Body of pancreas (tissue), 4 donors: ENCODE measurements at regions not wholly inside any gene's neighbourhood (a gene's known extent, or its start where the extent isn't known, plus 50 kb on each side); places are given as distances from the start of the nearest gene placed in this dataset.
A peak's percentile ranks its signal among the peaks of the same experiment; 100 is the strongest.

Source experiments
- ATAC-seq: fragments of 150-250 bp; one replicate; pipeline ENCODE4 v1.9.1; 2016
- DNase-seq, 4 donors: peaks; one replicate each; pipeline ENCODE4 v3.0.0-alpha.2; 2019
- H3K27ac ChIP-seq, 4 donors: fragments of 200-600 bp; sonication (generic); 1 replicate in 3 of 4; 2 replicates in 1 of 4; pipeline versions ENCODE4 v1.5.1 to v1.6.1; 2016 to 2019; ENCODE audit warnings: mild to moderate bottlenecking in 1 of 4, mixed read lengths in 1 of 4, moderate library complexity in 1 of 4
- H3K27me3 ChIP-seq, 2 donors: fragments of 200-600 bp; sonication (generic); one replicate each; pipeline ENCODE4 v1.6.0; 2016; ENCODE audit warnings: mild to moderate bottlenecking in 1 of 2
- H3K36me3 ChIP-seq, 2 donors: fragments of 200-600 bp; sonication (generic); replicated peaks in 1 of 2; 2 replicates each; pipeline ENCODE4 v1.5.1; 2016; ENCODE audit warnings: low read depth in 2 of 2; ENCODE audit not compliant: insufficient read depth in 1 of 2
- H3K4me1 ChIP-seq: fragments of 200-600 bp; sonication (generic); one replicate; pipeline ENCODE4 v1.6.0; 2016
- H3K4me3 ChIP-seq, 2 donors: fragments of 200-600 bp; sonication (generic); 1 replicate in 1 of 2; 2 replicates in 1 of 2; pipeline ENCODE4 v1.5.1; 2016 to 2019
- H3K9me3 ChIP-seq, 3 donors: fragments of 200-600 bp; sonication (generic); 1 replicate in 2 of 3; 2 replicates in 1 of 3; pipeline ENCODE4 v1.5.1; 2016
- CTCF ChIP-seq, 7 experiments: fragments of 450-650 bp in 4 of 7; fragments of 200-600 bp in 3 of 7; sonication (generic) in 3 of 7; IDR thresholded peaks; one replicate each; pipeline ENCODE4 v1.5.1; 2016 to 2019; ENCODE audit warnings: antibody characterized with exemption in 7 of 7
- POLR2A ChIP-seq, 3 donors: fragments of 450-650 bp; IDR thresholded peaks; one replicate each; pipeline ENCODE4 v1.6.1; 2016; ENCODE audit warnings: antibody characterized with exemption in 3 of 3, mild to moderate bottlenecking in 2 of 3
- WGBS, 2 donors: methylation state at CpG; one replicate each; pipeline ENCODE4 v1.1.5; 2017; 5-methylcytosine and 5-hydroxymethylcytosine counted together
- intact Hi-C: fragments of 100-400 bp; cut with DNase I; formaldehyde crosslinking; loops from one replicate; pipeline ENCODE4 v1.15.1; 2023

- intact Hi-C loops: no loop called here
- Histone ChIP-seq H3K27ac (no peak overlapping the region), H3K4me1 (peaks cover 19% of the 10 kb centered on the region), H3K9me3 (no peaks in the 10 kb centered on the region), H3K27me3 (no peaks in the 10 kb centered on the region), H3K4me3 (no peak overlapping the region), H3K36me3 (no peaks in the 10 kb centered on the region)
- TF ChIP-seq POLR2A (IDR thresholded peaks at IDR 0.05) (no peak), CTCF (IDR thresholded peaks at IDR 0.05) (no peak)
- 71 to 72% methylated on average over 3 of the region's 3 CpGs for whole genome bisulfite sequencing, 2 donors
- DNase-seq (no peak), ATAC-seq (no peak)
Measured at GRCh38 chr21:17446737-17447136, 66.1 kb upstream of the CXADR start.

GRCh38 chr21:17449701-17450100 lies 63.1 kb upstream of the CXADR start:
- H3K4me3 ChIP-seq: no peak overlapping the region
- peaks cover 19% of the 10 kb centered on the region for H3K4me1 ChIP-seq
- no peak for ATAC-seq
- no peak for TF ChIP-seq CTCF (IDR thresholded peaks at IDR 0.05)
- no peak for TF ChIP-seq POLR2A (IDR thresholded peaks at IDR 0.05)
- no peak overlapping the region for H3K27ac ChIP-seq
- DNase-seq: no peak
- H3K36me3 ChIP-seq: no peaks in the 10 kb centered on the region
- H3K9me3 ChIP-seq: no peaks in the 10 kb centered on the region
- no peaks in the 10 kb centered on the region for H3K27me3 ChIP-seq
- intact Hi-C loops: no loop called here

DNA sequence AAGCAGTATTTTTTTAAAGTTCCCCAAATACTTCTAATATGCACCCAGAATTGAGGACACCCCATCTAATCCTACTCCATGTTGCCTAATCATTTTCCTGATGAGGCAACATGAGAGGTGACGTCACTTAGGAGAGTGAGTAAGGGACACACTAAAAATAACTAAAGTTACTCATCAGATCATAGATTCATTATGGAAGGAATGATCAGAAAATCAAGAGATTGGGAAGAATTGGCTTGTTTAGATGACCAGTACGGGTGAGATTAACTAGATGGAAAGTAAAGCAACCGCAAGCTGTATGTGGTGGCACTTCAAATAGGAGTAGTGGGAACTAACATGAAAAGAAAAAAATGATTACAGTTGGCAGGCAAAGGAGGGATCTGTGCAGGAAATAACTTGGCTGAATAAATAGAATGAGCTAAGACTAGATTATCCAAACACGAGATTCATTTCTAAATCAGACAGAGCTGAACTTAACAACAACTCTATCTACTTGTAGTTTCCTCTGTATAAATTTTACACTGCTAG lies 61.4 kb upstream of the CXADR start:
- H3K36me3 ChIP-seq: no peaks in the 10 kb centered on the region
- whole genome bisulfite sequencing, 2 donors: 43 to 46% methylated on average over 4 of the region's 4 CpGs
- DNase-seq: peak in 2 of 4 donors; percentile 25 to 38
- TF ChIP-seq POLR2A (IDR thresholded peaks at IDR 0.05): no peak
- no peak for TF ChIP-seq CTCF (IDR thresholded peaks at IDR 0.05)
- no peaks in the 10 kb centered on the region for H3K9me3 ChIP-seq
- peak overlapping the region in 1 of 4 donors; percentile 61 for H3K27ac ChIP-seq
- H3K27me3 ChIP-seq: no peaks in the 10 kb centered on the region
- H3K4me3 ChIP-seq: no peak overlapping the region
- peaks cover 19% of the 10 kb centered on the region for H3K4me1 ChIP-seq
- intact Hi-C loops: no loop called here
- ATAC-seq: peak; percentile 70

- peaks cover 13% of the 10 kb centered on the region for H3K4me1 ChIP-seq
- ATAC-seq: peak; percentile 87
- peak; percentile 66 to 76 (median 72) for DNase-seq
- no peak for TF ChIP-seq POLR2A (IDR thresholded peaks at IDR 0.05)
- no peak for TF ChIP-seq CTCF (IDR thresholded peaks at IDR 0.05)
- peak overlapping the region in 3 of 4 donors; percentile 14 to 57 (median 56) for H3K27ac ChIP-seq
- H3K4me3 ChIP-seq: no peak overlapping the region
- intact Hi-C loops: no loop called here
- no peaks in the 10 kb centered on the region for H3K27me3 ChIP-seq
- H3K9me3 ChIP-seq: no peaks in the 10 kb centered on the region
- 11 to 14% methylated on average over 20 to 24 of the region's 24 CpGs for WGBS, 2 donors
- H3K36me3 ChIP-seq: no peaks in the 10 kb centered on the region
Measured at GRCh38 chr21:17454315-17455027, 58.4 kb upstream of the CXADR start.

GRCh38 chr21:17455028-17455353 lies 57.9 kb upstream of the CXADR start:
- intact Hi-C loops: no loop called here
- H3K4me3 ChIP-seq: no peak overlapping the region
- TF ChIP-seq CTCF (IDR thresholded peaks at IDR 0.05): no peak
- TF ChIP-seq POLR2A (IDR thresholded peaks at IDR 0.05): no peak
- no peaks in the 10 kb centered on the region for H3K36me3 ChIP-seq
- ATAC-seq (peak; percentile 8), DNase-seq (no peak)
- no peaks in the 10 kb centered on the region for H3K9me3 ChIP-seq
- H3K27ac ChIP-seq: no peak overlapping the region
- peaks cover 14% of the 10 kb centered on the region for H3K4me1 ChIP-seq
- 50 to 58% methylated on average over 4 of the region's 4 CpGs for WGBS, 2 donors
- H3K27me3 ChIP-seq: no peaks in the 10 kb centered on the region
